Panc1 (cell line): ENCODE measurements at regions not wholly inside any gene's neighbourhood (a gene's known extent, or its start where the extent isn't known, plus 50 kb on each side); places are given as distances from the start of the nearest gene placed in this dataset.
A peak's percentile ranks its signal among the peaks of the same experiment; 100 is the strongest.

Experiments used
- ATAC-seq: fragments of 200-7000 bp; cut with Tn5 transposase; 2 replicates; pipeline ENCODE4 v1.9.1; 2020; ENCODE audit warnings: mild to moderate bottlenecking, moderate library complexity
- BruUV-seq: library from RNA; stranded (reverse); fragments of 400-500 nt; replicated peaks from 2 replicates; lab custom pipeline; 2021; lab: Mats Ljungman, UMichigan
- CTCF ChIA-PET: fragments of 300-600 bp; sonication (Branson Sonifier 250); formaldehyde crosslinking; loops from one replicate; lab custom pipeline; 2022; ENCODE audit warnings: antibody characterized with exemption; lab: Charles Lee
- POLR2A ChIA-PET: fragments of 300-600 bp; sonication (Branson Sonifier 250); formaldehyde crosslinking; loops from one replicate; lab custom pipeline; 2022; ENCODE audit warnings: antibody characterized with exemption; lab: Charles Lee
- DNase-seq: peaks from one replicate; pipeline ENCODE4 v3.0.0-alpha.2; 2010; ENCODE audit warnings: low read depth, low spot score
- H3K27ac ChIP-seq: 2 replicates; pipeline ENCODE4 v1.5.1; 2011; ENCODE audit warnings: mild to moderate bottlenecking, low read length, inconsistent platforms
- H3K27me3 ChIP-seq: fragments of 200-500 bp; sonication (Bioruptor generic); 2 replicates; pipeline ENCODE4 v1.6.0; 2014; ENCODE audit warnings: low read length, inconsistent platforms; ENCODE audit not compliant: control insufficient read depth, insufficient read depth
- H3K36me3 ChIP-seq: fragments of 200-500 bp; sonication (Bioruptor generic); 2 replicates; pipeline ENCODE4 v1.5.1; 2014; ENCODE audit warnings: inconsistent platforms, mild to moderate bottlenecking, low read length, moderate library complexity; ENCODE audit not compliant: control insufficient read depth, insufficient read depth
- H3K4me1 ChIP-seq: 2 replicates; pipeline ENCODE4 v1.5.1; 2011; ENCODE audit warnings: inconsistent platforms, mild to moderate bottlenecking, low read length, moderate library complexity; ENCODE audit not compliant: control insufficient read depth, insufficient read depth
- H3K4me3 ChIP-seq, 2 experiments: 2 replicates each; pipeline ENCODE4 v1.5.1; 2011 to 2012; ENCODE audit warnings: low read depth in 2 of 2, low read length in 2 of 2, mild to moderate bottlenecking in 2 of 2, inconsistent platforms in 1 of 2, moderate library complexity in 1 of 2
- H3K9me3 ChIP-seq: fragments of 200-500 bp; sonication (Bioruptor generic); 2 replicates; pipeline ENCODE4 v1.5.1; 2014; ENCODE audit warnings: low read depth, mild to moderate bottlenecking, inconsistent platforms, low read length, moderate library complexity; ENCODE audit not compliant: control insufficient read depth, insufficient read depth
- POLR2AphosphoS5 ChIP-seq: IDR thresholded peaks from 2 replicates; pipeline ENCODE4 v1.6.1; 2012; ENCODE audit warnings: mild to moderate bottlenecking, low read depth, low read length, moderate library complexity
- SIN3A ChIP-seq: IDR thresholded peaks from 2 replicates; pipeline ENCODE4 v1.6.1; 2012; ENCODE audit warnings: low read depth, mild to moderate bottlenecking, low read length, moderate library complexity, borderline replicate concordance; ENCODE audit not compliant: insufficient read depth
- TCF7L2 ChIP-seq: IDR thresholded peaks from 2 replicates; pipeline ENCODE4 v1.6.1; 2011; ENCODE audit warnings: mild to moderate bottlenecking, low read depth, low read length, inconsistent platforms
- in situ Hi-C: cut with HindIII; loops from 2 replicates; pipeline ENCODE4 v1.10.0; 2016; ENCODE audit warnings: low sequenced_read_pairs, low pct_unique_long_range_greater_than_20kb
- intact Hi-C: fragments of 100-400 bp; cut with micrococcal nuclease; formaldehyde crosslinking; loops from one replicate; pipeline ENCODE4 v1.10.0; 2022; ENCODE audit not compliant: unreplicated experiment
- TF ChIP-seq, protein P1 (sequence below), 2 experiments: IDR thresholded peaks; 2 replicates each; pipeline ENCODE4 v1.6.1; 2011 to 2012; ENCODE audit warnings: low read depth in 2 of 2, control low read depth in 1 of 2, low read length in 1 of 2, mild to moderate bottlenecking in 1 of 2, moderate library complexity in 1 of 2; ENCODE audit not compliant: insufficient read depth in 1 of 2
- TF ChIP-seq, protein P2 (sequence below): fragments of 450-650 bp; IDR thresholded peaks from 2 replicates; pipeline ENCODE4 v1.5.1; 2017; ENCODE audit warnings: mild to moderate bottlenecking

DNA sequence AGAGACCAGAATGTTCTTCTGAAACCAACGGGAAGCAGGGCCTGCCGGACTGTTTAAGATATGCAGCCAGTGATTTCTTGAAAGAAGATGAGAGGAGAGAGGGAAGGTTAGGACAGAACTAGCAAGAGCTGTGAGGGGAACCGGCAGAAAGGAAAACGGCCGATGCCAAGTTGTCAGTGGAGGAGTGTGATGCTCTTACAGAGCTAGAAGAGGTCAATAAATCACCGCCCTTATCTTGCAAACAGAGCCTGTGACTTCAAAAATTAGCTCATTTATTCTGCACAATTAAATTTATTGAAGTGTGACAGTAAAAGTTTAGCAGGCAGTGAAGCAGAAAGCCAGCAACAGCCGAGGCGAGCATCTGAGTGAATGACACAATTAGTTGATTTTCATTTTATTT is 509.5 kb upstream of the ID4 start:
- Histone ChIP-seq H3K4me3 (no peak overlapping the region), H3K4me1 (peaks cover 2% of the 10 kb centered on the region; the same call in 1 of the 2 replicates), H3K27me3 (no peaks in the 10 kb centered on the region), H3K36me3 (no peaks in the 10 kb centered on the region), H3K27ac (peak overlapping the region; percentile 48; the same call in 1 of the 2 replicates), H3K9me3 (no peaks in the 10 kb centered on the region)
- in situ Hi-C loops = no loop called here
- ATAC-seq (no peak), DNase-seq (no peak)
- ChIA-PET POLR2A (no interaction called here), CTCF (no interaction called here)
- no TSS peak for BruUV-seq
- TF ChIP-seq SIN3A (no peak), TCF7L2 (no peak), POLR2AphosphoS5 (no peak)
- TF ChIP-seq, protein P1, sequence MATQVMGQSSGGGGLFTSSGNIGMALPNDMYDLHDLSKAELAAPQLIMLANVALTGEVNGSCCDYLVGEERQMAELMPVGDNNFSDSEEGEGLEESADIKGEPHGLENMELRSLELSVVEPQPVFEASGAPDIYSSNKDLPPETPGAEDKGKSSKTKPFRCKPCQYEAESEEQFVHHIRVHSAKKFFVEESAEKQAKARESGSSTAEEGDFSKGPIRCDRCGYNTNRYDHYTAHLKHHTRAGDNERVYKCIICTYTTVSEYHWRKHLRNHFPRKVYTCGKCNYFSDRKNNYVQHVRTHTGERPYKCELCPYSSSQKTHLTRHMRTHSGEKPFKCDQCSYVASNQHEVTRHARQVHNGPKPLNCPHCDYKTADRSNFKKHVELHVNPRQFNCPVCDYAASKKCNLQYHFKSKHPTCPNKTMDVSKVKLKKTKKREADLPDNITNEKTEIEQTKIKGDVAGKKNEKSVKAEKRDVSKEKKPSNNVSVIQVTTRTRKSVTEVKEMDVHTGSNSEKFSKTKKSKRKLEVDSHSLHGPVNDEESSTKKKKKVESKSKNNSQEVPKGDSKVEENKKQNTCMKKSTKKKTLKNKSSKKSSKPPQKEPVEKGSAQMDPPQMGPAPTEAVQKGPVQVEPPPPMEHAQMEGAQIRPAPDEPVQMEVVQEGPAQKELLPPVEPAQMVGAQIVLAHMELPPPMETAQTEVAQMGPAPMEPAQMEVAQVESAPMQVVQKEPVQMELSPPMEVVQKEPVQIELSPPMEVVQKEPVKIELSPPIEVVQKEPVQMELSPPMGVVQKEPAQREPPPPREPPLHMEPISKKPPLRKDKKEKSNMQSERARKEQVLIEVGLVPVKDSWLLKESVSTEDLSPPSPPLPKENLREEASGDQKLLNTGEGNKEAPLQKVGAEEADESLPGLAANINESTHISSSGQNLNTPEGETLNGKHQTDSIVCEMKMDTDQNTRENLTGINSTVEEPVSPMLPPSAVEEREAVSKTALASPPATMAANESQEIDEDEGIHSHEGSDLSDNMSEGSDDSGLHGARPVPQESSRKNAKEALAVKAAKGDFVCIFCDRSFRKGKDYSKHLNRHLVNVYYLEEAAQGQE (IDR thresholded peaks at IDR 0.05; ENCODE audit: insufficient read depth in 1 of 2, low read depth in 2 of 2, low read length in 1 of 2) = no peak
- TF ChIP-seq, protein P2, sequence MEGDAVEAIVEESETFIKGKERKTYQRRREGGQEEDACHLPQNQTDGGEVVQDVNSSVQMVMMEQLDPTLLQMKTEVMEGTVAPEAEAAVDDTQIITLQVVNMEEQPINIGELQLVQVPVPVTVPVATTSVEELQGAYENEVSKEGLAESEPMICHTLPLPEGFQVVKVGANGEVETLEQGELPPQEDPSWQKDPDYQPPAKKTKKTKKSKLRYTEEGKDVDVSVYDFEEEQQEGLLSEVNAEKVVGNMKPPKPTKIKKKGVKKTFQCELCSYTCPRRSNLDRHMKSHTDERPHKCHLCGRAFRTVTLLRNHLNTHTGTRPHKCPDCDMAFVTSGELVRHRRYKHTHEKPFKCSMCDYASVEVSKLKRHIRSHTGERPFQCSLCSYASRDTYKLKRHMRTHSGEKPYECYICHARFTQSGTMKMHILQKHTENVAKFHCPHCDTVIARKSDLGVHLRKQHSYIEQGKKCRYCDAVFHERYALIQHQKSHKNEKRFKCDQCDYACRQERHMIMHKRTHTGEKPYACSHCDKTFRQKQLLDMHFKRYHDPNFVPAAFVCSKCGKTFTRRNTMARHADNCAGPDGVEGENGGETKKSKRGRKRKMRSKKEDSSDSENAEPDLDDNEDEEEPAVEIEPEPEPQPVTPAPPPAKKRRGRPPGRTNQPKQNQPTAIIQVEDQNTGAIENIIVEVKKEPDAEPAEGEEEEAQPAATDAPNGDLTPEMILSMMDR = no peak
- intact Hi-C loops = no loop called here

DNA sequence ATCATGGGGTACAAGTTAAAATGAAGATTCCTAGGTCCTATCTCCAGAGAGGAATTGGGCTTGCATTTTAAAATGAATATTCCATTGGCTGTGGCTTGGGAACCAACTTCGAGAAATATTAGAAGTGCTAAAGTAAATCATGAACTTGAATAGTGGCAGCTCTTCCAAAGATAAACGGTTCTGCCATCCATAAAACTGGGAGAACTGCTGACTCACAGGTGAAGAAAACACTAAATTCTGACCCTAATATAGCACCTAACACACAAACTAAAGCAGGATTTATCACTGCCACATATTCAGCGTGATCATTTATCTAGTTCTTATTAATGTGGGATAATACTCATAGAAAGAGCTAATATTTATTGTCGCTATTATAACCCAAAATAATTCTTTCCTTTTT is 508.1 kb upstream of the ID4 start:
- Histone ChIP-seq H3K27me3 (no peaks in the 10 kb centered on the region), H3K27ac (no peak overlapping the region; the same call in 1 of the 2 replicates), H3K4me3 (no peak overlapping the region), H3K36me3 (no peaks in the 10 kb centered on the region), H3K9me3 (no peaks in the 10 kb centered on the region), H3K4me1 (peaks cover 2% of the 10 kb centered on the region; the same call in 1 of the 2 replicates)
- ChIA-PET POLR2A (interaction anchor here (0.7 kb wide), 1 partner anchor 705 kb away, joined by 4 read pairs; no protein-coding TSS in a partner anchor), CTCF (no interaction called here)
- DNase-seq (no peak), ATAC-seq (no peak)
- intact Hi-C loops (no loop called here), in situ Hi-C loops (no loop called here)
- BruUV-seq = no TSS peak
- TF ChIP-seq POLR2AphosphoS5 (no peak), TCF7L2 (no peak), SIN3A (no peak)
- TF ChIP-seq, protein P2 = no peak
- TF ChIP-seq, protein P1 (IDR thresholded peaks at IDR 0.05; ENCODE audit: insufficient read depth in 1 of 2, low read depth in 2 of 2, low read length in 1 of 2) = no peak
